ENCODE measurements at regions not wholly inside any gene's neighbourhood (a gene's known extent, or its start where the extent isn't known, plus 50 kb on each side); places are given as distances from the start of the nearest gene placed in this dataset.

DNA sequence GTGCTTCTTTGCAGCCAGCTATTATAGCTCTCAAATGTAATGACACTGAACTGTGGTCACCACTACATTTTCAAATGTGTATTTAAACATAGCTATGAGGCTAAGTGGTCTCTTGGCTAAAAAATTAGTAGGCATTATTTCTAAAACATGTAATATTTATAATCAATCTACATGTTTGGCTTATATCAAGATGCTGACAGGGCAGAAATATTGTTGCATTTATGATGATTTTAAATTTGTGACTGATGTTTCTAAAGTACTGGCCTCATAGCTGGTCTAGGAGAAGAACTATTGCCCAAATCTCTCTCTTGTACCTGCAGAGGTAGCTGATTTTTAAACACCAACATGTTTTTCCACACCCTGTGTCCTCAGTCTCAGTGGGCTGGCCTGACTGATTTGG, 298.2 kb downstream of the PAX1 start:
- TF ChIP-seq EZH2phosphoT487 (IDR thresholded peaks at IDR 0.05; ENCODE audit: borderline replicate concordance, low read length): no peak
- TF ChIP-seq, protein P1, sequence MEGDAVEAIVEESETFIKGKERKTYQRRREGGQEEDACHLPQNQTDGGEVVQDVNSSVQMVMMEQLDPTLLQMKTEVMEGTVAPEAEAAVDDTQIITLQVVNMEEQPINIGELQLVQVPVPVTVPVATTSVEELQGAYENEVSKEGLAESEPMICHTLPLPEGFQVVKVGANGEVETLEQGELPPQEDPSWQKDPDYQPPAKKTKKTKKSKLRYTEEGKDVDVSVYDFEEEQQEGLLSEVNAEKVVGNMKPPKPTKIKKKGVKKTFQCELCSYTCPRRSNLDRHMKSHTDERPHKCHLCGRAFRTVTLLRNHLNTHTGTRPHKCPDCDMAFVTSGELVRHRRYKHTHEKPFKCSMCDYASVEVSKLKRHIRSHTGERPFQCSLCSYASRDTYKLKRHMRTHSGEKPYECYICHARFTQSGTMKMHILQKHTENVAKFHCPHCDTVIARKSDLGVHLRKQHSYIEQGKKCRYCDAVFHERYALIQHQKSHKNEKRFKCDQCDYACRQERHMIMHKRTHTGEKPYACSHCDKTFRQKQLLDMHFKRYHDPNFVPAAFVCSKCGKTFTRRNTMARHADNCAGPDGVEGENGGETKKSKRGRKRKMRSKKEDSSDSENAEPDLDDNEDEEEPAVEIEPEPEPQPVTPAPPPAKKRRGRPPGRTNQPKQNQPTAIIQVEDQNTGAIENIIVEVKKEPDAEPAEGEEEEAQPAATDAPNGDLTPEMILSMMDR (IDR thresholded peaks at IDR 0.05; ENCODE audit: low read depth, low read length, poor library complexity, severe bottlenecking): no peak

DNA sequence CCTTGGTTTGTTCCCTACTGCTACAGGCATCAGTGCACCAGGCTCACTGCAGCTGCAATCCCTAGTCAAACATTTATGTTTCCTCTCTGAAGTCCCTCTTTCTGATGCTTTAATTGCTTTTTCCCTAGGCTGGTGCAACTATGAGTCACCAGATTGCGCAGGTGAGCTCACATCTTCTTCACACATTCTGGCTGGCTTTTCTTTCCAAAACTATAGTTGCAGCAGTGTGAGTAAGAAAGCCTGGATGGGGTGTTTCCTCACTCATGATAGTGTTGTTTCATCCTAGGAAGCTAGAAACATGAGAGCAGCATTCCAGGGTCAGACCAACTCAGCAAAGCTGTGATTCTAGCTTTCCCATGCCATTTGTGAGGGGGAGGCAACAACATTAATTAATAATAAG, 296.4 kb downstream of the PAX1 start:
- Histone ChIP-seq H3K4me3 (ENCODE audit: low read length) (no peak overlapping the region), H3K9me3 (ENCODE audit: control insufficient read depth, insufficient read depth, low read length) (no peaks in the 10 kb centered on the region), H3F3A (ENCODE audit: control insufficient read depth, insufficient read depth) (no peaks in the 10 kb centered on the region), H3K79me2 (ENCODE audit: control insufficient read depth, low read length) (no peaks in the 10 kb centered on the region), H3K9me2 (replicated peaks; ENCODE audit: control insufficient read depth, low read length) (no peaks in the 10 kb centered on the region), H4K20me1 (ENCODE audit: control insufficient read depth, insufficient read depth, low read depth, low read length) (no peaks in the 10 kb centered on the region), H3K4me2 (ENCODE audit: low read length) (no peak overlapping the region), H3K27me3 (ENCODE audit: control insufficient read depth, low read length) (no peaks in the 10 kb centered on the region), H3K27ac (ENCODE audit: low read depth, low read length) (no peak overlapping the region), H3K36me3 (ENCODE audit: control insufficient read depth, low read length) (no peaks in the 10 kb centered on the region), H3K4me1 (ENCODE audit: control insufficient read depth, low read length) (no peaks in the 10 kb centered on the region)
- TF ChIP-seq EZH2phosphoT487 (IDR thresholded peaks at IDR 0.05; ENCODE audit: borderline replicate concordance, low read length): no peak
- TF ChIP-seq, protein P1 (IDR thresholded peaks at IDR 0.05; ENCODE audit: low read depth, low read length, poor library complexity, severe bottlenecking): no peak

More for the DNA sequence above, 298.2 kb downstream of the PAX1 start:
- H3K4me1 ChIP-seq (ENCODE audit: control insufficient read depth, low read length): no peaks in the 10 kb centered on the region
- H3K27me3 ChIP-seq (ENCODE audit: control insufficient read depth, low read length): no peaks in the 10 kb centered on the region
- no peaks in the 10 kb centered on the region for H3K79me2 ChIP-seq (ENCODE audit: control insufficient read depth, low read length)
- no peak overlapping the region for H3K4me2 ChIP-seq (ENCODE audit: low read length)
- H3K36me3 ChIP-seq (ENCODE audit: control insufficient read depth, low read length): no peaks in the 10 kb centered on the region
- H3F3A ChIP-seq (ENCODE audit: control insufficient read depth, insufficient read depth): no peaks in the 10 kb centered on the region
- H3K4me3 ChIP-seq (ENCODE audit: low read length): no peak overlapping the region
- no peaks in the 10 kb centered on the region for H3K9me3 ChIP-seq (ENCODE audit: control insufficient read depth, insufficient read depth, low read length)
- no peak overlapping the region for H3K27ac ChIP-seq (ENCODE audit: low read depth, low read length)
- H4K20me1 ChIP-seq (ENCODE audit: control insufficient read depth, insufficient read depth, low read depth, low read length): no peaks in the 10 kb centered on the region
- no peaks in the 10 kb centered on the region for H3K9me2 ChIP-seq (replicated peaks; ENCODE audit: control insufficient read depth, low read length)

DNA sequence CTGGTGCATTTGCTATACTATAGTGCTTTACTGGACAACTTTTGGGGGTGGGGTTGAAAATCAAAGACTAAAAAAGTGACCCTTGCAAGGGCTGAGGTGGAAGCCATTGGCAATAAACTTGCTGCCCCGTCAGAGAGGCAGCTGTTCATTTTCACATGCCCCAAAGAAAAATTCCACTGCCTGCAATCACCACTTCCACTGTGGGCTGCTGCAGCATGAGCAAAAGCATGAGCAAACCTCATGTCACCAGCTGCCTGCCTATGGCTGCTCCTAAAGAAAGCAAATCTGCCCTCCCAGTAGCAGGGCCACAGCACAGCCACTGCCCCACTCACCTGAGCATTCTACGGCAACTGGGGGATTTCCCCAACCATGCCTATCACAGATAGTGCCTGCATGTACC, 290.0 kb downstream of the PAX1 start:
- H3K9me2 ChIP-seq (replicated peaks; ENCODE audit: control insufficient read depth, low read length): no peaks in the 10 kb centered on the region
- no peak for TF ChIP-seq EZH2phosphoT487 (IDR thresholded peaks at IDR 0.05; ENCODE audit: borderline replicate concordance, low read length)
- TF ChIP-seq, protein P1 (IDR thresholded peaks at IDR 0.05; ENCODE audit: low read depth, low read length, poor library complexity, severe bottlenecking): no peak
- H3K27ac ChIP-seq (ENCODE audit: low read depth, low read length): no peak overlapping the region
- H3K27me3 ChIP-seq (ENCODE audit: control insufficient read depth, low read length): no peaks in the 10 kb centered on the region
- H3K4me3 ChIP-seq (ENCODE audit: low read length): no peak overlapping the region
- no peaks in the 10 kb centered on the region for H4K20me1 ChIP-seq (ENCODE audit: control insufficient read depth, insufficient read depth, low read depth, low read length)
- H3K9me3 ChIP-seq (ENCODE audit: control insufficient read depth, insufficient read depth, low read length): peaks cover 3% of the 10 kb centered on the region; the same call in 1 of the 2 replicates
- H3F3A ChIP-seq (ENCODE audit: control insufficient read depth, insufficient read depth): no peaks in the 10 kb centered on the region
- no peaks in the 10 kb centered on the region for H3K36me3 ChIP-seq (ENCODE audit: control insufficient read depth, low read length)
- H3K4me2 ChIP-seq (ENCODE audit: low read length): no peak overlapping the region
- H3K79me2 ChIP-seq (ENCODE audit: control insufficient read depth, low read length): no peaks in the 10 kb centered on the region
- no peaks in the 10 kb centered on the region for H3K4me1 ChIP-seq (ENCODE audit: control insufficient read depth, low read length)

Data from DOHH2 (cell line).